Heart left ventricle (tissue), 16 donors: ENCODE measurements at regions not wholly inside any gene's neighbourhood (a gene's known extent, or its start where the extent isn't known, plus 50 kb on each side); places are given as distances from the start of the nearest gene placed in this dataset.

Experiments used
- ATAC-seq, 4 donors: fragments of 200-7000 bp; cut with Tn5 transposase; one replicate each; pipeline ENCODE4 v1.9.1; 2020 to 2022; ENCODE audit warnings: moderate library complexity in 4 of 4, mild to moderate bottlenecking in 3 of 4, moderate number of reproducible peaks in 1 of 4
- DNase-seq, 5 donors: peaks; one replicate each; pipeline ENCODE4 v3.0.0-alpha.2; 2020
- H3K27ac ChIP-seq, 12 donors: fragments of 200-600 bp; sonication (generic) in 4 of 12; one replicate each; pipeline versions ENCODE4 v1.5.0 to v1.8.0; 2016 to 2022; ENCODE audit warnings: mild to moderate bottlenecking in 2 of 12
- H3K27me3 ChIP-seq, 9 donors: fragments of 200-600 bp; sonication (generic) in 2 of 9; one replicate each; pipeline versions ENCODE4 v1.5.1 to v1.8.0; 2016 to 2022; ENCODE audit warnings: mild to moderate bottlenecking in 3 of 9
- H3K36me3 ChIP-seq, 9 donors: fragments of 200-600 bp; sonication (generic) in 2 of 9; one replicate each; pipeline versions ENCODE4 v1.5.0 to v1.8.0; 2018 to 2022; ENCODE audit warnings: mild to moderate bottlenecking in 2 of 9
- H3K4me1 ChIP-seq, 12 donors: fragments of 200-600 bp; sonication (generic) in 4 of 12; one replicate each; pipeline versions ENCODE4 v1.5.0 to v1.8.0; 2016 to 2022; ENCODE audit warnings: mild to moderate bottlenecking in 3 of 12
- H3K4me3 ChIP-seq, 12 donors: fragments of 200-600 bp; sonication (generic) in 4 of 12; one replicate each; pipeline versions ENCODE4 v1.5.0 to v1.8.0; 2017 to 2022; ENCODE audit warnings: mild to moderate bottlenecking in 9 of 12, moderate library complexity in 4 of 12
- H3K9me3 ChIP-seq, 12 donors: fragments of 200-600 bp; sonication (generic) in 4 of 12; one replicate each; pipeline versions ENCODE4 v1.5.0 to v1.8.0; 2016 to 2022; ENCODE audit warnings: mild to moderate bottlenecking in 1 of 12
- POLR2A ChIP-seq, 2 donors: fragments of 450-650 bp; IDR thresholded peaks; one replicate each; pipeline ENCODE4 v1.6.1; 2017; ENCODE audit warnings: antibody characterized with exemption in 2 of 2, mild to moderate bottlenecking in 2 of 2, moderate library complexity in 2 of 2
- WGBS, 4 donors: extraction: QIAGEN DNeasy Blood & Tissue Kit in 2 of 4; methylation state at CpG; one replicate each; pipeline versions ENCODE4 v1.1.5 to v1.1.7; 2013 to 2018; 5-methylcytosine and 5-hydroxymethylcytosine counted together
- intact Hi-C, 10 donors: fragments of 100-400 bp; cut with DNase I; formaldehyde crosslinking; loops; one replicate each; pipeline versions ENCODE4 v1.11.1 to v1.14.2; 2022
- TF ChIP-seq, protein P1 (sequence below), 12 donors: fragments of 200-600 bp; sonication (generic) in 4 of 12; IDR thresholded peaks; one replicate each; pipeline versions ENCODE4 v1.5.0 to v1.8.0; 2018 to 2022; ENCODE audit warnings: antibody characterized with exemption in 12 of 12, mild to moderate bottlenecking in 5 of 12
- donor health status: ischemic (EF 13 %, LVEDD 7.1; RV severe dilation, severe dysfunction).
- donor health status: healthy with polysubstance abuse.
- donor health status: DM: no; HTN: yes; CAD: no.
- donor health status: DM: no; HTN: no; CAD: no.
- donor health status: ischemic (EF 25% LVEDD 6.9; RV normal size, moderate dysfunction).
- donor health status: ischemic (EF 25% LVEDD 5.7; RV mildly dilated, moderate dysfunction).
- donor health status: healthy.
- donor health status: DM: yes; HTN: yes; CAD: no.
- donor health status: ischemic (EF 35%, LVEDD 5.7; RV mildly dilated, moderate dysfunction).
- donor health status: nonischemic (EF 11% LVEDD 7.7; RV severe dilation, severe dysfunction).
- donor health status: DM: yes; HTN: yes; CAD: no.
- donor health status: PGD.
- donor health status: ischemic (EF 29% LVEDD 5.4; RV normal size, mild dysfunction).
- donor health status: nonischemic (EF 23%, LVEDD 6.1; RV moderate dilation, normal function).

DNA sequence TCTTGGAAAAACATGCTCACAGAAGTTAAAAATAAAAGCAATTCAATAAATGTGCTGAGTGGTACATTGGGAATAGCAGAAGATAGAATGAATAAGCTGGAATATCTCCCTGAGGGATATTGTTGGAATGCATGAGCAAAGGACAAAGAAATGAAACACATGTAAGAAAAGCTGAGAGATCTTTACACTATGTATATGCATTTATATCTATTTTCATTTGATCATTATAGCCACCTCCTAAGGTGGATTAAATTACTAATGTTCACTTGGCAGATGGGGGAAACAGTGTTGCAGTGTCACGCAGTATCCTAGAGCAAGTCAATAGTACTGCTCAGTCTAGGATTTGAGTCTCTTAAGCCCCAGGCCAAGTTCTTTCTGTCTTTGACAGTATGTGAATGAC lies 542.0 kb upstream of the MARCKS start:
- intact Hi-C loops: no loop called here
- H3K4me3 ChIP-seq: no peak overlapping the region
- H3K27ac ChIP-seq: peak overlapping the region in 5 of 12 donors; percentile 1 to 64 (median 10)
- TF ChIP-seq POLR2A (IDR thresholded peaks at IDR 0.05): no peak
- TF ChIP-seq, protein P1, sequence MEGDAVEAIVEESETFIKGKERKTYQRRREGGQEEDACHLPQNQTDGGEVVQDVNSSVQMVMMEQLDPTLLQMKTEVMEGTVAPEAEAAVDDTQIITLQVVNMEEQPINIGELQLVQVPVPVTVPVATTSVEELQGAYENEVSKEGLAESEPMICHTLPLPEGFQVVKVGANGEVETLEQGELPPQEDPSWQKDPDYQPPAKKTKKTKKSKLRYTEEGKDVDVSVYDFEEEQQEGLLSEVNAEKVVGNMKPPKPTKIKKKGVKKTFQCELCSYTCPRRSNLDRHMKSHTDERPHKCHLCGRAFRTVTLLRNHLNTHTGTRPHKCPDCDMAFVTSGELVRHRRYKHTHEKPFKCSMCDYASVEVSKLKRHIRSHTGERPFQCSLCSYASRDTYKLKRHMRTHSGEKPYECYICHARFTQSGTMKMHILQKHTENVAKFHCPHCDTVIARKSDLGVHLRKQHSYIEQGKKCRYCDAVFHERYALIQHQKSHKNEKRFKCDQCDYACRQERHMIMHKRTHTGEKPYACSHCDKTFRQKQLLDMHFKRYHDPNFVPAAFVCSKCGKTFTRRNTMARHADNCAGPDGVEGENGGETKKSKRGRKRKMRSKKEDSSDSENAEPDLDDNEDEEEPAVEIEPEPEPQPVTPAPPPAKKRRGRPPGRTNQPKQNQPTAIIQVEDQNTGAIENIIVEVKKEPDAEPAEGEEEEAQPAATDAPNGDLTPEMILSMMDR (IDR thresholded peaks at IDR 0.05): no peak
- H3K36me3 ChIP-seq: no peaks in the 10 kb centered on the region
- WGBS, 4 donors: 81 to 93% (median 91%) methylated on average over 1 of the region's 1 CpG
- peaks cover 0 to 12% (median 0%) of the 10 kb centered on the region in 12 donors for H3K4me1 ChIP-seq
- no peaks in the 10 kb centered on the region for H3K9me3 ChIP-seq
- H3K27me3 ChIP-seq: no peaks in the 10 kb centered on the region
- DNase-seq (no peak), ATAC-seq (peak in 2 of 4 donors; percentile 41 to 42)

DNA sequence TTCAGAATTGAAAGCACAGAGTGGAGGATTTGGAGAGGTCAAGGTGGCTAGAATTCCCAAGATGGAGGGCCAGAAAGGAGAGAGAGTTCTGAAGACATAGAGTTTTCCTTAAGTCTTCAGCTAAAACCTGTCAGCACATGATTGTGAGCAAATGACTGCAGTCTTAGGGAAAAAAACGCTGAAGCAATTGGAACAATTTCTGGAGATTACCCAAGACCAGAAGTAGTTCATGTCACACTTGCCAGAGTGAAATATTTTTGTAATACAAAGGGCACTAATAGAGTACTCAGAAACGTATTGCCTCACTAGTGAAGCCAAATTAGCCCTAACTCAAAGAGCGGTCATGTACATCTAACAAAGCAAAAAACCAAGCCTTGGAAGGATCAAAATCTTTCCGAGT lies 541.3 kb upstream of the MARCKS start:
- no peak overlapping the region for H3K4me3 ChIP-seq
- TF ChIP-seq, protein P1 (IDR thresholded peaks at IDR 0.05): no peak
- no peak for TF ChIP-seq POLR2A (IDR thresholded peaks at IDR 0.05)
- H3K27ac ChIP-seq: peak overlapping the region in 4 of 12 donors; percentile 5 to 64 (median 28)
- no peaks in the 10 kb centered on the region for H3K9me3 ChIP-seq
- DNase-seq (no peak), ATAC-seq (peak in 2 of 4 donors; percentile 26 to 53)
- H3K36me3 ChIP-seq: no peaks in the 10 kb centered on the region
- intact Hi-C loops: no loop called here
- WGBS, 4 donors: 72 to 76% (median 76%) methylated on average over 4 of the region's 4 CpGs
- no peaks in the 10 kb centered on the region for H3K27me3 ChIP-seq
- peaks cover 0 to 12% (median 0%) of the 10 kb centered on the region in 12 donors for H3K4me1 ChIP-seq

DNA sequence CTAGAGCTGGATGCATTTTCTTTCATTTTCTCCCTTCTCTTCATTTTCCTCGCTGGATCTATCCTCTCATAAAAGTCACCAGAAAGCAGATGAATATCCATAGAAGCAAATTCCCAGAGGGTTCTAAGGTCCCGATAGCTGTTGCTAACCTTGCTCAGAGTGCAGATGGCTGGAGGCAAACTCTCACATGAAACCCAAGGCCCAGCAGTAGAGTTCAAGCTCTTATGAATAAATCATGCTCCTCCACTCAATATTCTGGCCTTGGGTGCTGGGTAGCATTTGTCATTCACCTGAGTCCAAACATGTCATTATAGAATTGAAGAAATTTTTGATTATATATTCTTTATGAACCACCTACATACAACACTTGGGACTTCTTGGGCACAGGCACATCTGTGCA lies 539.7 kb upstream of the MARCKS start:
- Histone ChIP-seq H3K27ac (no peak overlapping the region), H3K4me3 (no peak overlapping the region), H3K36me3 (no peaks in the 10 kb centered on the region), H3K4me1 (peaks cover 0 to 12% (median 0%) of the 10 kb centered on the region in 12 donors), H3K27me3 (no peaks in the 10 kb centered on the region), H3K9me3 (no peaks in the 10 kb centered on the region)
- DNase-seq (no peak), ATAC-seq (no peak)
- intact Hi-C loops: no loop called here
- 87 to 93% (median 90%) methylated on average over 2 of the region's 2 CpGs for WGBS, 4 donors
- no peak for TF ChIP-seq POLR2A (IDR thresholded peaks at IDR 0.05)
- TF ChIP-seq, protein P1 (IDR thresholded peaks at IDR 0.05): no peak

DNA sequence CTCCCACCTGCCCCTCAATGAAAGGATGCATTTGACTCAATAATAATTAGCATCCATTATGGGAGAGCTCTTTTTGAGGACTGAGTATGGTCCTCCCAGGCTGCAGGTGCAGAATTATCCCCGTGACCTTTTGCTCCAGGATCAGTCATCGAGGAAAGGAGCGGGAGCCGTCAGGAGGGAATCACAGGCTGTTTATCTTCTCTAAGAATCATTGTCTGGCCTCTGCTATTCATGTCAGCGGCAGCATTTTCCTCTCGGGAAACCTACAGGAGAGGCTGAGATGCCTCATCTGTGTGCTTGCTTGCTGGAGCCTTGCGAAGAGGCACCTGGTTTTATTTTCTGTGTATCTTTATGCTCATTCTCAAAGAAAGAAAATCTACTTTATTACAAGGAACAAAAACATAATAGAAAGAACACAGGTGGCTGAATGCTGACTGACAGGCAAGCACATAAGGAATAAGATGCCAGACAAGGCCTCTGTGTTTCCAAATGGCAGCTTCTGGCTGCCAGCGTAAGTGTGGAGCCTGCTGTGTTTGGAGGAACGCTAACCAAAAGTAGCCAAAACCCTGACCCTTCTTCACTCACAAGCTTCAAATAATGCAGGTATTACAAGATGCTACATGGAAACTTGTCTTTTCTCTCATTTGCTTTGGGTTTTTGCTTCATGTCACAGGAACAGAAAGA lies 539.1 kb upstream of the MARCKS start:
- H3K4me1 ChIP-seq: peaks cover 0 to 12% (median 0%) of the 10 kb centered on the region in 12 donors
- ATAC-seq: no peak
- 59 to 77% (median 73%) methylated on average over 9 of the region's 9 CpGs for WGBS, 4 donors
- no peaks in the 10 kb centered on the region for H3K36me3 ChIP-seq
- no peak overlapping the region for H3K4me3 ChIP-seq
- H3K9me3 ChIP-seq: no peaks in the 10 kb centered on the region
- intact Hi-C loops: no loop called here
- no peak for TF ChIP-seq POLR2A (IDR thresholded peaks at IDR 0.05)
- TF ChIP-seq, protein P1 (IDR thresholded peaks at IDR 0.05): no peak
- no peak overlapping the region for H3K27ac ChIP-seq
- H3K27me3 ChIP-seq: no peaks in the 10 kb centered on the region
- DNase-seq: no peak
